RWPE1 (cell line): ENCODE measurements at regions not wholly inside any gene's neighbourhood (a gene's known extent, or its start where the extent isn't known, plus 50 kb on each side); places are given as distances from the start of the nearest gene placed in this dataset.

Experiments used
- CTCF ChIA-PET: fragments of 350-600 bp; sonication (Branson Sonifier 250); formaldehyde crosslinking; extraction: SDS; loops from one replicate; lab custom pipeline; 2021; lab: Yijun Ruan, JAX
- POLR2A ChIA-PET: fragments of 400-600 bp; formaldehyde crosslinking; extraction: SDS; loops from one replicate; lab custom pipeline; 2020; ENCODE audit warnings: antibody characterized with exemption; ENCODE audit not compliant: low non-redundant PET; lab: Yijun Ruan, JAX
- DNase-seq: peaks from one replicate; pipeline ENCODE4 v3.0.0; 2012; ENCODE audit warnings: low spot score
- H3K27ac ChIP-seq: fragments of 450-650 bp; 2 replicates; pipeline ENCODE4 v1.5.1; 2017
- TF ChIP-seq, protein P1 (sequence below): fragments of 450-650 bp; conservative IDR thresholded peaks from 2 replicates; pipeline ENCODE4 v1.5.1; 2017; ENCODE audit warnings: low read depth, mild to moderate bottlenecking

DNA sequence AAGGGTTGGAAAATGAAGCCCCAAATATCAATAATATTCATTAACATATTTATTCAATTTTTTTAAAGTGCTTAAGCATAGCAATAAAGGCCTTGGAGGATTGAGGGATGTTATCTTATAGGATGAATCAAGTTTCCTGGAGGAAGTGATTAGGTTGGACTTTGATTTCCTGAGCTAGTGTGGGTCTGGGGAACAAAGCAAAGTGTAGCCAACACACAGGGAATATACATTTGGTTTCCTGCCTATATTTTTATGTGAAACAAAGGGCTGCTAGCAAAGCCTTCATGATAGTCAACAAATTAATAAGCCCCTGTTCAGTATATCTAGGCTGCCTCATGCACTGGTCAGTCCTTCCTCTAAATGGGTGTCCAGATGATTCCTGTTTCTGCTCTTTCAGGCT lies 261.1 kb upstream of the IL12A start:
- POLR2A ChIA-PET: interaction anchor here (0.7 kb wide), 1 partner anchor 416 kb away, joined by 11 read pairs; no protein-coding TSS in a partner anchor
- no peak overlapping the region for H3K27ac ChIP-seq
- CTCF ChIA-PET: no interaction called here
- TF ChIP-seq, protein P1, sequence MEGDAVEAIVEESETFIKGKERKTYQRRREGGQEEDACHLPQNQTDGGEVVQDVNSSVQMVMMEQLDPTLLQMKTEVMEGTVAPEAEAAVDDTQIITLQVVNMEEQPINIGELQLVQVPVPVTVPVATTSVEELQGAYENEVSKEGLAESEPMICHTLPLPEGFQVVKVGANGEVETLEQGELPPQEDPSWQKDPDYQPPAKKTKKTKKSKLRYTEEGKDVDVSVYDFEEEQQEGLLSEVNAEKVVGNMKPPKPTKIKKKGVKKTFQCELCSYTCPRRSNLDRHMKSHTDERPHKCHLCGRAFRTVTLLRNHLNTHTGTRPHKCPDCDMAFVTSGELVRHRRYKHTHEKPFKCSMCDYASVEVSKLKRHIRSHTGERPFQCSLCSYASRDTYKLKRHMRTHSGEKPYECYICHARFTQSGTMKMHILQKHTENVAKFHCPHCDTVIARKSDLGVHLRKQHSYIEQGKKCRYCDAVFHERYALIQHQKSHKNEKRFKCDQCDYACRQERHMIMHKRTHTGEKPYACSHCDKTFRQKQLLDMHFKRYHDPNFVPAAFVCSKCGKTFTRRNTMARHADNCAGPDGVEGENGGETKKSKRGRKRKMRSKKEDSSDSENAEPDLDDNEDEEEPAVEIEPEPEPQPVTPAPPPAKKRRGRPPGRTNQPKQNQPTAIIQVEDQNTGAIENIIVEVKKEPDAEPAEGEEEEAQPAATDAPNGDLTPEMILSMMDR: no peak
- DNase-seq: no peak

GRCh38 chr3:159731254-159731653 lies 257.4 kb upstream of the IL12A start:
- DNase-seq: no peak
- TF ChIP-seq, protein P1: no peak
- ChIA-PET CTCF (no interaction called here), POLR2A (no interaction called here)
- H3K27ac ChIP-seq: no peak overlapping the region

DNA sequence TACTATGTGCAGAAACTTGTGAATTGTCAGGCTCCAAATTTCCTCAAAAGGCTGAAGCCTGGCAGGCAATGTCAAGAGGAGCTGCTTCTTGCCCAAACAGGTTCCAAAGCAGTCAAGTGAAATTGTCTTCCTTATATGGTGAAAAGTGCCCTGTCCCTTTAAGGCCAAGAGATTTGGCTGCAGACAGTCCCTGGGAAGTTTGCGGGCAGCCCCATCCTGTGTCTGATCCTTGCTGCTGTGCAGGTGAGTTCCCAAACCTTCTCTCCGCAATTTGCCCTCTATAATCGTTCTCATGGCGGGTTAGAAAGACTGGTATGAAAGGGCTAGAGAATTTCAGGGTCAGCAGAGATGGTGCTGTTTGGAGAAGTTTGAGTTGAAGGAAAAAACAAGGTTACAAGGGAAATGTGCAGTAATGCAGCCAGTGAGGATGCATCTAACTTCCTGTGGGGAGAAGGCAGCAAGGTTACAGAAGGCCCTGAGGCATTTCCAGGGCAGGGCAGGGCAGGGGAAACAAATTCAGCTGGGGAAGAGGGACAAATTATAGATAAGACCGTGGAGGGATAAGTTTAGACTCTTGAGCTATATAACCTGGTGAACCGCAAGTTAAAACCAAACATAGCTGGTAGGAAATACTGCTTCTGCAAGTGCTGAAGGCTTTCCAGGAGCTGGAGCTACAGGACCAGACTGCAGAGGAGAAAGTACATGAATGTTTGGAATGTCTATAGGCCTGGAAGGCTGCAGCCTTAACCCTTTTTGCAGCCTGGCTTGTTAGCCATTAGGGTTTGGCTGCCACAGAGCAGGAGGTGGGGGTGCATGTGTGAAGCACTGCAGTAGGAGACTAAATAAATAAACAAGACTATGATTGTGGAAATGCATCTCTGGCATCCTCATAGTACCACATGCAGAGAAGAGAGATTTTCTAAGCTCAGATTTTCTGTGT lies 256.2 kb upstream of the IL12A start:
- peak; percentile 57 for DNase-seq
- POLR2A ChIA-PET: no interaction called here
- CTCF ChIA-PET: interaction anchor here (0.7 kb wide), 2 partner anchors 26 to 383 kb away, joined by 3 to 4 read pairs; no protein-coding TSS in a partner anchor
- TF ChIP-seq, protein P1: no peak
- peak overlapping the region; percentile 68 for H3K27ac ChIP-seq

GRCh38 chr3:159733194-159733860 lies 255.3 kb upstream of the IL12A start:
- CTCF ChIA-PET: interaction anchor here (0.7 kb wide), 1 partner anchor 25 kb away, joined by 4 read pairs; no protein-coding TSS in a partner anchor
- TF ChIP-seq, protein P1: no peak
- POLR2A ChIA-PET: no interaction called here
- H3K27ac ChIP-seq: no peak overlapping the region
- peak; percentile 45 for DNase-seq

DNA sequence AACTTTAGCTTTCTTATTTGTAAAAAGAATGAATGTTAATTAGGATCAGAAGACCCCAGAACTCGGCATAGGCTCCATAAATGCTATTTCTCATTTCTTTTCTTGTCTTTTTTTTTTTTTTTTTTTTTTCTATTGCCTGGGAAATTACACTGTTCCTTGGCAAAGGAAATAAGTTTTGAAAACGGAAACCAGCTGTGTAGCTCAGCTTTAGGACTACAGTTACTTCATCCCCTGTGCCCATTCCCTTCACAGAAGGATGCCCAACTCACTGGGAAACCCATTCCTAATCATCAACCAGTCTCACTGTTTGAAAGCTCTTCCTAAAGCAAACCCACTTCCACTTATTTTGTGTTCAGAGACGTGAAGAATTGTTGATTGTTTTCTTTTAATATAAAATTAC lies 254.0 kb upstream of the IL12A start:
- POLR2A ChIA-PET: no interaction called here
- H3K27ac ChIP-seq: no peak overlapping the region
- DNase-seq: no peak
- TF ChIP-seq, protein P1: no peak
- CTCF ChIA-PET: interaction anchor here (0.6 kb wide), 1 partner anchor 161 kb away, joined by 3 read pairs; no protein-coding TSS in a partner anchor

GRCh38 chr3:159739166-159739565 lies 249.5 kb upstream of the IL12A start:
- POLR2A ChIA-PET: no interaction called here
- H3K27ac ChIP-seq: no peak overlapping the region
- CTCF ChIA-PET: no interaction called here
- TF ChIP-seq, protein P1: no peak
- no peak for DNase-seq
